BE2C (cell line): ENCODE measurements at regions not wholly inside any gene's neighbourhood (a gene's known extent, or its start where the extent isn't known, plus 50 kb on each side); places are given as distances from the start of the nearest gene placed in this dataset.

Experiments
- DNase-seq: peaks from one replicate; pipeline ENCODE4 v3.0.0-alpha.2; 2020
- H3K27me3 ChIP-seq: fragments of 250-450 bp; sonication (Bioruptor Pico); 2 replicates; pipeline ENCODE4 v1.5.1; 2020; ENCODE audit warnings: mild to moderate bottlenecking
- H3K36me3 ChIP-seq: fragments of 250-450 bp; sonication (Bioruptor Pico); 2 replicates; pipeline ENCODE4 v1.5.1; 2020; ENCODE audit warnings: mild to moderate bottlenecking
- H3K4me1 ChIP-seq: fragments of 250-450 bp; sonication (Bioruptor Pico); 2 replicates; pipeline ENCODE4 v1.5.1; 2020
- H3K4me3 ChIP-seq: 2 replicates; pipeline ENCODE4 v1.5.1; 2011; ENCODE audit warnings: low read depth, low read length
- H3K9me3 ChIP-seq: fragments of 250-450 bp; sonication (Bioruptor Pico); 2 replicates; pipeline ENCODE4 v1.5.1; 2020
- CTCF ChIP-seq: IDR thresholded peaks from 2 replicates; pipeline ENCODE4 v1.5.1; 2012; ENCODE audit warnings: mild to moderate bottlenecking, low read depth, low read length

DNA sequence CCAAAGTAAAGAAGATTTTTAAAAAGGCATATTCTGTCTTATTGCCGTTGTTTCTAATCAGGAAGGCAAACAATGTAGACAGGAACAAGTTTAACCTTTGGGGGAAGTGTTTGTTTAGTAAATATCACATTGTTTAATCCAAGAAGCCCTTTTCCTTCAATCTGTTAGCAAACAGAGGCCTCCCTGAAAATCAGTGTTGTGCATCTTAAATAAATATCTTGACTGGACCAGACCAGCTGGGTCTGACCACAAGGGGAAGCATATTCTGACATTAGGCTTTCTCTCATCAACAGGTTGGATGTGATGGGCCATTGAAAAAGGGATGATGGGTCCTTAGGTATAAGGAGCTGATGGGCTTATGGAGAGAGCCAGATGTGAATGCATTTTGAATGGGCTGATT, 81.8 kb upstream of the SGIP1 start:
- no peak; the same call in 1 of the 2 replicates for TF ChIP-seq CTCF
- no peak overlapping the region for H3K4me3 ChIP-seq
- H3K27me3 ChIP-seq: no peaks in the 10 kb centered on the region
- no peaks in the 10 kb centered on the region for H3K9me3 ChIP-seq
- no peak for DNase-seq
- peaks cover 22% of the 10 kb centered on the region for H3K4me1 ChIP-seq
- no peaks in the 10 kb centered on the region for H3K36me3 ChIP-seq

DNA sequence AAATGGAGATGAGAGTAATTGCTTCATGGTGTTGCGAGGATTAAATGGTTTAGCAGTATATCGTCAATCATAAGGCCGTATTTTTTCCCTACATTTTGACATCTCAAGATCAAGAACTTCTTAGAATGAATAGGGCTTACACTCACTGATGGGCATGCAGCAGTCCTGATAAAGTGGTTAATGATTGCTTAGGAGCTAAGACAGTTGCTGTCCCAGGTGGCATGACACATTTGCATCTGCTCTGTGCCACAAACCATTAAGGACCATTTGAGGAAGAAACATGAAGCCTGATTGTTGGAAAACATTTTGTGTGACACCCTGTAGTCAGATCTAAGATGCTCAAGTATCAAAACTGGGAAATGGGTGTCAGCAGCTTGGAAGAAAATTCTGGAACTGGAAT, 81.0 kb upstream of the SGIP1 start:
- Histone ChIP-seq H3K9me3 (no peaks in the 10 kb centered on the region), H3K27me3 (no peaks in the 10 kb centered on the region), H3K4me3 (no peak overlapping the region), H3K36me3 (no peaks in the 10 kb centered on the region), H3K4me1 (peaks cover 22% of the 10 kb centered on the region)
- TF ChIP-seq CTCF: no peak
- no peak for DNase-seq

DNA sequence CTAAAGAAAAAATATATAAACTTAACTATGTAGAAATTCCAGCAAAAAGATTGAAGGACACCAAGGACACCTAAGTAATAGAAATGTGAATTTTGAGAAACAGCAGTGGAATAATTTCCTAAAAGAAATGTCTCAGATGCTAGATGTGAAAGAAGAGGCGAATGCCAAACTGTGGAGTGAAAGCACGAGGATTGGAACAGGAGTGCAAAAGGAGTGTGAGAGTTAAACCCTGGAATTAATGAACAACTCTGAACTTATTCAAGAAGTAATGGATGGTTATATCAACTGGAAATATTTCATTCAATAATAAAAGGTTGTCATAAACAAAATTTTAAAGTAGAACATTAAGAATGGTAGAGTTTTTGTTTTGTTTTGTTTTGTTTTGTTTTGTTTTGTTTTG, 78.5 kb upstream of the SGIP1 start:
- H3K9me3 ChIP-seq: no peaks in the 10 kb centered on the region
- TF ChIP-seq CTCF: no peak
- H3K4me1 ChIP-seq: peaks cover 6% of the 10 kb centered on the region
- no peaks in the 10 kb centered on the region for H3K36me3 ChIP-seq
- no peak for DNase-seq
- H3K27me3 ChIP-seq: no peaks in the 10 kb centered on the region
- H3K4me3 ChIP-seq: no peak overlapping the region

DNA sequence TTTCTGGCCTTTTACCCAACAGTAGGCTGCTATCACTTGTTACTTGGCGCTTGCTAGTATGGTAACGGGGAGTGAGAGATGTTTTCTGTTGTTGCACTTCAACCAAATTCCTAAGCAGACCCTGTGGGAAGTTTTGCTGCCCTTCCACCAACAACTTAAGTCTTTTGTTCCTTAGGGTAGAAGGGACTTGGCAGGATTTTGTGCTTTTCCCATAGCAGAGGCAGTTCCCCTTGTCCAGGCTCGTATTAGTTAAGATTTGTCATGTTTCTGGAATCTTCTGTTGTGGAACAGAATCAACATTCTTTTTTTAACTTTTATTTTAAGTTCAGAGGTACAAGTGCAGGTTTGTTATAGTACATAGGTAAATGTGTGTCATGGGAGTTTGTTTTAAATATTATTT, 73.2 kb upstream of the SGIP1 start:
- Histone ChIP-seq H3K4me1 (no peaks in the 10 kb centered on the region), H3K36me3 (no peaks in the 10 kb centered on the region), H3K27me3 (no peaks in the 10 kb centered on the region), H3K9me3 (no peaks in the 10 kb centered on the region), H3K4me3 (no peak overlapping the region)
- no peak for DNase-seq
- no peak for TF ChIP-seq CTCF

DNA sequence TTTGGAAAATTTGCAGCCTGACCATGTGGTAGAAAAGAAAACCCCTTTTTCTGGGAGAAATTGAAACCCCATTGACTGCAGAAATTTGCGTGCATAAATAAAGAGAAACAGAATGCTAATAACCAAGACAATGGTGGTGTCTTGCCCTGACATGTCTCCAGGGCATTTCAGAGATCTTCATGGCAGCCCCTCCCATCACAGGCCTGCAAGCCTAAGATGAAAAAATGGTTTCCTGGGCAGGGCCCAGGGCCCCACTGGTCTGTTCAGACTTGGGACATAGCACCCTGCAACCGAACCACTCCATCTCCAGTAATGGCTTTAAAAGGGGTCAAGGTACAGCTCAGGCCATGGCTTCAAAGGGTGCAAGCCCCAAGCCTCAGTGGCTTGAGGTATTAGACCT, 71.6 kb upstream of the SGIP1 start:
- no peaks in the 10 kb centered on the region for H3K36me3 ChIP-seq
- DNase-seq: no peak
- no peaks in the 10 kb centered on the region for H3K4me1 ChIP-seq
- TF ChIP-seq CTCF: no peak
- no peaks in the 10 kb centered on the region for H3K9me3 ChIP-seq
- no peak overlapping the region for H3K4me3 ChIP-seq
- H3K27me3 ChIP-seq: no peaks in the 10 kb centered on the region

GRCh38 chr1:66464351-66464750, 69.6 kb upstream of the SGIP1 start:
- no peaks in the 10 kb centered on the region for H3K9me3 ChIP-seq
- no peak overlapping the region for H3K4me3 ChIP-seq
- no peak for DNase-seq
- TF ChIP-seq CTCF: no peak
- H3K36me3 ChIP-seq: no peaks in the 10 kb centered on the region
- no peaks in the 10 kb centered on the region for H3K4me1 ChIP-seq
- no peaks in the 10 kb centered on the region for H3K27me3 ChIP-seq
